Suppressor macrophage treated with lipopolysaccharide for 1 hour (primary cell): ENCODE measurements at regions not wholly inside any gene's neighbourhood (a gene's known extent, or its start where the extent isn't known, plus 50 kb on each side); places are given as distances from the start of the nearest gene placed in this dataset.

Experiments
- DNase-seq, 3 donors: peaks; one replicate each; pipeline ENCODE4 v3.0.0-alpha.2; 2020 to 2022

- DNase-seq = no peak
These were observed 152.9 kb downstream of the ACTL8 start for GRCh38 chr1:17907999-17908398.

- DNase-seq = no peak
These were observed 153.8 kb downstream of the ACTL8 start for GRCh38 chr1:17908945-17909344.

GRCh38 chr1:17909634-17910033, 154.5 kb downstream of the ACTL8 start:
- DNase-seq = peak in 2 of 3 donors; percentile 14 to 33

GRCh38 chr1:17911791-17912190, 156.7 kb downstream of the ACTL8 start:
- DNase-seq = no peak

- DNase-seq = no peak
These were observed 157.4 kb downstream of the ACTL8 start for GRCh38 chr1:17912491-17912890.

GRCh38 chr1:17913326-17914115, 158.4 kb downstream of the ACTL8 start:
- no peak for DNase-seq

GRCh38 chr1:17914131-17914530, 159.0 kb downstream of the ACTL8 start:
- no peak for DNase-seq

GRCh38 chr1:17914987-17915386, 159.9 kb downstream of the ACTL8 start:
- no peak for DNase-seq

- DNase-seq = no peak
These were observed 160.5 kb downstream of the ACTL8 start for GRCh38 chr1:17915511-17916197.

- DNase-seq = no peak
These were observed 161.6 kb downstream of the ACTL8 start for GRCh38 chr1:17916702-17917101.

- DNase-seq = peak in 2 of 3 donors; percentile 28 to 56
These were observed 164.6 kb downstream of the ACTL8 start for GRCh38 chr1:17919525-17920439.

GRCh38 chr1:17920881-17921640, 165.9 kb downstream of the ACTL8 start:
- no peak for DNase-seq

GRCh38 chr1:17922833-17923232, 167.7 kb downstream of the ACTL8 start:
- DNase-seq = peak; percentile 44 to 74 (median 67)

- DNase-seq = no peak
These were observed 168.5 kb downstream of the ACTL8 start for GRCh38 chr1:17923666-17924065.

GRCh38 chr1:17924578-17924977, 169.4 kb downstream of the ACTL8 start:
- no peak for DNase-seq

- DNase-seq = no peak
These were observed 170.4 kb downstream of the ACTL8 start for GRCh38 chr1:17925290-17926237.

GRCh38 chr1:17926906-17927305, 171.8 kb downstream of the ACTL8 start:
- DNase-seq = no peak

- DNase-seq = no peak
These were observed 172.8 kb downstream of the ACTL8 start for GRCh38 chr1:17927952-17928351.

GRCh38 chr1:17929224-17929623, 174.1 kb downstream of the ACTL8 start:
- DNase-seq = no peak

GRCh38 chr1:17930635-17931034, 175.5 kb downstream of the ACTL8 start:
- DNase-seq = no peak

GRCh38 chr1:17932164-17932563, 175.4 kb upstream of the IGSF21 start:
- no peak for DNase-seq
